ENCODE measurements at regions not wholly inside any gene's neighbourhood (a gene's known extent, or its start where the extent isn't known, plus 50 kb on each side); places are given as distances from the start of the nearest gene placed in this dataset.

GRCh38 chr5:133682451-133682850, 70.1 kb upstream of the FSTL4 start:
- TF ChIP-seq CTCF (IDR thresholded peaks at IDR 0.05; ENCODE audit: poor library complexity, severe bottlenecking): no peak
- ATAC-seq (ENCODE audit: low read depth) (no peak), DNase-seq (ENCODE audit: low spot score) (no peak)
- no peaks in the 10 kb centered on the region for H3K27me3 ChIP-seq (ENCODE audit: insufficient read depth, poor library complexity, severe bottlenecking)
- H3K4me1 ChIP-seq (ENCODE audit: insufficient read depth, poor library complexity, severe bottlenecking): no peaks in the 10 kb centered on the region
- H3K4me3 ChIP-seq (ENCODE audit: severe bottlenecking): no peak overlapping the region
- no peak overlapping the region for H3K27ac ChIP-seq (ENCODE audit: poor library complexity, severe bottlenecking)
- no peaks in the 10 kb centered on the region for H3K9me3 ChIP-seq (ENCODE audit: severe bottlenecking)
- H3K36me3 ChIP-seq (ENCODE audit: low read depth): no peaks in the 10 kb centered on the region

GRCh38 chr5:133681896-133682295, 69.6 kb upstream of the FSTL4 start:
- H3K4me3 ChIP-seq (ENCODE audit: severe bottlenecking): no peak overlapping the region
- no peak for TF ChIP-seq CTCF (IDR thresholded peaks at IDR 0.05; ENCODE audit: poor library complexity, severe bottlenecking)
- no peaks in the 10 kb centered on the region for H3K27me3 ChIP-seq (ENCODE audit: insufficient read depth, poor library complexity, severe bottlenecking)
- DNase-seq (ENCODE audit: low spot score): no peak
- no peak for ATAC-seq (ENCODE audit: low read depth)
- no peaks in the 10 kb centered on the region for H3K4me1 ChIP-seq (ENCODE audit: insufficient read depth, poor library complexity, severe bottlenecking)
- H3K9me3 ChIP-seq (ENCODE audit: severe bottlenecking): no peaks in the 10 kb centered on the region
- H3K27ac ChIP-seq (ENCODE audit: poor library complexity, severe bottlenecking): no peak overlapping the region
- no peaks in the 10 kb centered on the region for H3K36me3 ChIP-seq (ENCODE audit: low read depth)

GRCh38 chr5:133680830-133681565, 68.7 kb upstream of the FSTL4 start:
- Histone ChIP-seq H3K36me3 (ENCODE audit: low read depth) (no peaks in the 10 kb centered on the region), H3K4me3 (ENCODE audit: severe bottlenecking) (no peak overlapping the region), H3K27me3 (ENCODE audit: insufficient read depth, poor library complexity, severe bottlenecking) (no peaks in the 10 kb centered on the region), H3K4me1 (ENCODE audit: insufficient read depth, poor library complexity, severe bottlenecking) (no peaks in the 10 kb centered on the region), H3K27ac (ENCODE audit: poor library complexity, severe bottlenecking) (no peak overlapping the region), H3K9me3 (ENCODE audit: severe bottlenecking) (no peaks in the 10 kb centered on the region)
- DNase-seq (ENCODE audit: low spot score) (no peak), ATAC-seq (ENCODE audit: low read depth) (no peak; the same call in 2 of the 3 replicates)
- TF ChIP-seq CTCF (IDR thresholded peaks at IDR 0.05; ENCODE audit: poor library complexity, severe bottlenecking): no peak

- H3K9me3 ChIP-seq (ENCODE audit: severe bottlenecking): no peaks in the 10 kb centered on the region
- no peak overlapping the region for H3K27ac ChIP-seq (ENCODE audit: poor library complexity, severe bottlenecking)
- DNase-seq (ENCODE audit: low spot score): no peak
- H3K36me3 ChIP-seq (ENCODE audit: low read depth): no peaks in the 10 kb centered on the region
- H3K4me1 ChIP-seq (ENCODE audit: insufficient read depth, poor library complexity, severe bottlenecking): no peaks in the 10 kb centered on the region
- no peak for TF ChIP-seq CTCF (IDR thresholded peaks at IDR 0.05; ENCODE audit: poor library complexity, severe bottlenecking)
- H3K27me3 ChIP-seq (ENCODE audit: insufficient read depth, poor library complexity, severe bottlenecking): no peaks in the 10 kb centered on the region
- H3K4me3 ChIP-seq (ENCODE audit: severe bottlenecking): no peak overlapping the region
- ATAC-seq (ENCODE audit: low read depth): 0 out of 3 replicates have a peak, but pooled peaks have one; percentile 19
Observed at GRCh38 chr5:133679534-133679933, 67.2 kb upstream of the FSTL4 start.

Data from RWPE2 (cell line).